AG04449 (cell line): ENCODE measurements at regions not wholly inside any gene's neighbourhood (a gene's known extent, or its start where the extent isn't known, plus 50 kb on each side); places are given as distances from the start of the nearest gene placed in this dataset.
A peak's percentile ranks its signal among the peaks of the same experiment; 100 is the strongest.

Source experiments
- CTCF ChIA-PET: fragments of 350-600 bp; formaldehyde crosslinking; extraction: SDS; loops from one replicate; lab custom pipeline; 2021; ENCODE audit warnings: antibody characterized with exemption; lab: Yijun Ruan, JAX
- POLR2A ChIA-PET: fragments of 400-600, 350-600 bp; formaldehyde crosslinking; extraction: SDS; loops from one replicate; lab custom pipeline; 2020; ENCODE audit warnings: antibody characterized with exemption, inconsistent platforms; lab: Yijun Ruan, JAX
- DNase-seq: peaks from one replicate; pipeline ENCODE4 v3.0.0-alpha.2; 2010; ENCODE audit warnings: low read depth, low spot score
- H3K4me3 ChIP-seq: 2 replicates; pipeline ENCODE4 v1.5.1; 2011; ENCODE audit warnings: low read depth, mild to moderate bottlenecking, control low read depth, low read length
- CTCF ChIP-seq: IDR thresholded peaks from one replicate; pipeline ENCODE4 v1.5.1; 2011; ENCODE audit warnings: mild to moderate bottlenecking, moderate library complexity, low read length, control low read depth, inconsistent platforms; ENCODE audit not compliant: insufficient read depth; ENCODE audit errors: missing control alignments

- TF ChIP-seq CTCF, result no peak
- peak; percentile 68 for DNase-seq
- ChIA-PET CTCF (interaction anchor here (0.9 to 1.3 kb wide), 2 partner anchors 31 to 583 kb away, joined by 3 read pairs; no protein-coding TSS in a partner anchor), POLR2A (interaction anchor here (1.3 kb wide), 1 partner anchor 19 kb away, joined by 4 read pairs; no protein-coding TSS in a partner anchor)
- no peak overlapping the region for H3K4me3 ChIP-seq
Measured at GRCh38 chr22:27220339-27220738, 563.0 kb downstream of the MIAT start.

- ChIA-PET POLR2A (no interaction called here), CTCF (interaction anchor here (1.0 kb wide), 1 partner anchor 9 kb away, joined by 4 read pairs; no protein-coding TSS in a partner anchor)
- no peak for TF ChIP-seq CTCF
- H3K4me3 ChIP-seq, result no peak overlapping the region
- DNase-seq, result no peak
Measured at GRCh38 chr22:27222178-27222577, 564.8 kb downstream of the MIAT start.

GRCh38 chr22:27223317-27224177 lies 566.2 kb downstream of the MIAT start:
- ChIA-PET POLR2A (interaction anchor here (1.8 to 2.0 kb wide), 2 partner anchors 15 to 89 kb away, joined by 5 to 16 read pairs; no protein-coding TSS in a partner anchor), CTCF (interaction anchor here (1.5 kb wide), 1 partner anchor 16 kb away, joined by 3 read pairs; no protein-coding TSS in a partner anchor)
- TF ChIP-seq CTCF, result no peak
- peak overlapping the region; percentile 44 for H3K4me3 ChIP-seq
- peak; percentile 79 for DNase-seq

- H3K4me3 ChIP-seq, result peak overlapping the region; percentile 39
- peak; percentile 37 for DNase-seq
- TF ChIP-seq CTCF, result no peak
- ChIA-PET CTCF (interaction anchor here (1.5 kb wide), 1 partner anchor 15 kb away, joined by 3 read pairs; no protein-coding TSS in a partner anchor), POLR2A (interaction anchor here (0.8 to 2.0 kb wide), 3 partner anchors 11 to 91 kb away, joined by 4 to 16 read pairs (median 5); no protein-coding TSS in a partner anchor)
Measured at GRCh38 chr22:27224485-27225374, 567.3 kb downstream of the MIAT start.

GRCh38 chr22:27226666-27227065 lies 569.3 kb downstream of the MIAT start:
- POLR2A ChIA-PET, result no interaction called here
- CTCF ChIA-PET, result no interaction called here
- no peak for DNase-seq

More at GRCh38 chr22:27226666-27227065, 569.3 kb downstream of the MIAT start:
- H3K4me3 ChIP-seq, result no peak overlapping the region
- no peak for TF ChIP-seq CTCF
